ENCODE measurements at regions not wholly inside any gene's neighbourhood (a gene's known extent, or its start where the extent isn't known, plus 50 kb on each side); places are given as distances from the start of the nearest gene placed in this dataset.
"Not testable (repeated sequence)": the region's sequence is repeated elsewhere in the genome, so short reads cannot be mapped to it uniquely, and the experiment has no call there.

GRCh38 chr4:18127030-18127429 lies 105.5 kb upstream of the LCORL start:
- Histone ChIP-seq H3K36me3 (no peaks in the 10 kb centered on the region), H3K9ac (ENCODE audit: low read depth in 2 of 2, low read length in 2 of 2) (no peak overlapping the region), H3K4me1 (no peaks in the 10 kb centered on the region), H3K27ac (no peak overlapping the region), H3K9me3 (no peaks in the 10 kb centered on the region), H3K4me3 (no peak overlapping the region), H3K27me3 (no peaks in the 10 kb centered on the region)
- no peak for DNase-seq
- intact Hi-C loops (cut with DNase I): no loop called here
- TF ChIP-seq CTCF (IDR thresholded peaks at IDR 0.05): no peak

- Histone ChIP-seq H3K4me1 (peaks cover 3% of the 10 kb centered on the region), H3K4me3 (no peak overlapping the region), H3K27ac (no peak overlapping the region), H3K36me3 (no peaks in the 10 kb centered on the region), H3K27me3 (no peaks in the 10 kb centered on the region), H3K9ac (ENCODE audit: low read depth in 2 of 2, low read length in 2 of 2) (no peak overlapping the region), H3K9me3 (no peaks in the 10 kb centered on the region)
- no peak for DNase-seq
- TF ChIP-seq CTCF (IDR thresholded peaks at IDR 0.05): no peak
- intact Hi-C loops (cut with DNase I): no loop called here
Measured at GRCh38 chr4:18113710-18114331, 92.3 kb upstream of the LCORL start.

- no peak overlapping the region for H3K27ac ChIP-seq
- DNase-seq: no peak
- intact Hi-C loops (cut with DNase I): no loop called here
Measured at GRCh38 chr4:18111081-18111480, 89.5 kb upstream of the LCORL start.

GRCh38 chr4:18110099-18110498 lies 88.5 kb upstream of the LCORL start:
- peak; percentile 23 for DNase-seq
- intact Hi-C loops (cut with DNase I): no loop called here
- no peak overlapping the region for H3K27ac ChIP-seq

More at GRCh38 chr4:18111081-18111480, 89.5 kb upstream of the LCORL start:
- peaks cover 3% of the 10 kb centered on the region for H3K4me1 ChIP-seq
- no peak overlapping the region for H3K9ac ChIP-seq (ENCODE audit: low read depth in 2 of 2, low read length in 2 of 2)
- no peaks in the 10 kb centered on the region for H3K27me3 ChIP-seq
- no peaks in the 10 kb centered on the region for H3K36me3 ChIP-seq
- H3K9me3 ChIP-seq: no peaks in the 10 kb centered on the region
- H3K4me3 ChIP-seq: no peak overlapping the region
- TF ChIP-seq CTCF (IDR thresholded peaks at IDR 0.05): no peak

GRCh38 chr4:18109676-18110075 lies 88.1 kb upstream of the LCORL start:
- Histone ChIP-seq H3K27ac (no peak overlapping the region), H3K4me1 (peaks cover 3% of the 10 kb centered on the region), H3K27me3 (no peaks in the 10 kb centered on the region), H3K9ac (ENCODE audit: low read depth in 2 of 2, low read length in 2 of 2) (no peak overlapping the region), H3K36me3 (no peaks in the 10 kb centered on the region), H3K9me3 (no peaks in the 10 kb centered on the region), H3K4me3 (no peak overlapping the region)
- TF ChIP-seq CTCF (IDR thresholded peaks at IDR 0.05): no peak
- no peak for DNase-seq
- intact Hi-C loops (cut with DNase I): no loop called here

More at GRCh38 chr4:18110099-18110498, 88.5 kb upstream of the LCORL start:
- TF ChIP-seq CTCF (IDR thresholded peaks at IDR 0.05): no peak
- no peaks in the 10 kb centered on the region for H3K27me3 ChIP-seq
- no peak overlapping the region for H3K4me3 ChIP-seq
- H3K9ac ChIP-seq (ENCODE audit: low read depth in 2 of 2, low read length in 2 of 2): no peak overlapping the region
- no peaks in the 10 kb centered on the region for H3K9me3 ChIP-seq
- no peaks in the 10 kb centered on the region for H3K36me3 ChIP-seq
- peaks cover 3% of the 10 kb centered on the region for H3K4me1 ChIP-seq

- H3K9me3 ChIP-seq; intact Hi-C loops (cut with DNase I); H3K36me3 ChIP-seq; H3K4me3 ChIP-seq; H3K4me1 ChIP-seq; H3K9ac ChIP-seq (ENCODE audit: low read depth in 2 of 2, low read length in 2 of 2); DNase-seq; H3K27me3 ChIP-seq: not testable (repeated sequence)
- peak overlapping the region; percentile 79 for H3K27ac ChIP-seq
Measured at GRCh38 chr4:18107848-18108528, 86.4 kb upstream of the LCORL start.

Data from colonic mucosa (tissue), 4 donors.